Keratinocyte (primary cell): ENCODE measurements at regions not wholly inside any gene's neighbourhood (a gene's known extent, or its start where the extent isn't known, plus 50 kb on each side); places are given as distances from the start of the nearest gene placed in this dataset.

Experiments used
- EZH2 ChIP-seq: IDR thresholded peaks from one replicate; pipeline ENCODE4 v1.6.1; 2012; ENCODE audit warnings: inconsistent platforms, mild to moderate bottlenecking, low read length, moderate library complexity
- TF ChIP-seq, protein P1 (sequence below), 3 experiments: IDR thresholded peaks in 1 of 3; conservative IDR thresholded peaks in 1 of 3; optimal IDR thresholded peaks in 1 of 3; 2 replicates in 2 of 3; 3 replicates in 1 of 3; pipeline versions ENCODE3 to v1.5.1; 2011; ENCODE audit warnings: low read length in 3 of 3, mild to moderate bottlenecking in 3 of 3, moderate library complexity in 2 of 3, control low read depth in 1 of 3, inconsistent platforms in 1 of 3; ENCODE audit not compliant: insufficient read depth in 2 of 3; ENCODE audit errors: extremely low read depth in 1 of 3

DNA sequence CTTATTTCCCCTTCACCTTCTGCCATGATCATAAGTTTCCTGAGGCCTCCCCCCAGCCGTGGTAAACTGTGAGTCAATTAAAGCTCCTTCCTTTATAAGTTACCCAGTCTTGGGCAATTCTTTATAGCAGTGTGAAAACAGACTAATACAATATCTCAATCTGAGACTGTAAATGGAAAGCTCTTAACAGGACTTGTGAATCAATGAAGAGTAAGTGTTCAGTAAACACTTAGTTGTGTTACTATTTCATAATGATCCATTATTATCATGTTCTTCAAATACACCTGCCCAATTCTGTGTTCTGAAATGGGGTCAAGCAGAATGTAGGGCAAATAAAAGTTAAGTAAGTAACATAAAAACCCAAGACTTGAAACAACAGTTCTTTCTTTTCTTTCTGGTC, 266.2 kb downstream of the TENT5A start:
- TF ChIP-seq, protein P1, sequence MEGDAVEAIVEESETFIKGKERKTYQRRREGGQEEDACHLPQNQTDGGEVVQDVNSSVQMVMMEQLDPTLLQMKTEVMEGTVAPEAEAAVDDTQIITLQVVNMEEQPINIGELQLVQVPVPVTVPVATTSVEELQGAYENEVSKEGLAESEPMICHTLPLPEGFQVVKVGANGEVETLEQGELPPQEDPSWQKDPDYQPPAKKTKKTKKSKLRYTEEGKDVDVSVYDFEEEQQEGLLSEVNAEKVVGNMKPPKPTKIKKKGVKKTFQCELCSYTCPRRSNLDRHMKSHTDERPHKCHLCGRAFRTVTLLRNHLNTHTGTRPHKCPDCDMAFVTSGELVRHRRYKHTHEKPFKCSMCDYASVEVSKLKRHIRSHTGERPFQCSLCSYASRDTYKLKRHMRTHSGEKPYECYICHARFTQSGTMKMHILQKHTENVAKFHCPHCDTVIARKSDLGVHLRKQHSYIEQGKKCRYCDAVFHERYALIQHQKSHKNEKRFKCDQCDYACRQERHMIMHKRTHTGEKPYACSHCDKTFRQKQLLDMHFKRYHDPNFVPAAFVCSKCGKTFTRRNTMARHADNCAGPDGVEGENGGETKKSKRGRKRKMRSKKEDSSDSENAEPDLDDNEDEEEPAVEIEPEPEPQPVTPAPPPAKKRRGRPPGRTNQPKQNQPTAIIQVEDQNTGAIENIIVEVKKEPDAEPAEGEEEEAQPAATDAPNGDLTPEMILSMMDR (optimal IDR thresholded peaks at IDR 0.05 in 1 of 3, IDR thresholded peaks at IDR 0.05 in 1 of 3, conservative IDR thresholded peaks at IDR 0.05 in 1 of 3; ENCODE audit: extremely low read depth in 1 of 3, insufficient read depth in 2 of 3, low read length in 3 of 3), result no peak
- no peak for TF ChIP-seq EZH2
